ENCODE measurements at regions not wholly inside any gene's neighbourhood (a gene's known extent, or its start where the extent isn't known, plus 50 kb on each side); places are given as distances from the start of the nearest gene placed in this dataset.

DNA sequence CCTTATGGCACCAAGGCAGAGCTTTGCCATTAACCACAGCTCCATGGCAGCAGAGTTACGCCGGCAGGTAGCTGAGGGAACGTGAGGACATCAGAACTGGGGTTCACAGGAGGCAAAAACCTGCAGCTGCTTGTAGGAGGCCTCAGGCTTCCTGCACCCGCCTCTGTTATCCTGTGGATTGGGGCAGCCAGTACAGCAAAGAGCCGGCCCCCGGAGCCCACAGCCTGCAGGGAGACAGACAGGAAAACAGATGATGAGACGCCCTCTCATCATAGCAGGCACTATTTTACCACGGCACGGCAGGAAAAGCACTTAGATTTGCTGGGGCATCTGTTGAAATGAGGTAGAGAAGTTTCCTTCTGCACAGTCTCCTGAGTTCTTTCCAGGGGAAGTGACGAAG is 870.3 kb downstream of the TBC1D22A start:
- TF ChIP-seq, protein P1, sequence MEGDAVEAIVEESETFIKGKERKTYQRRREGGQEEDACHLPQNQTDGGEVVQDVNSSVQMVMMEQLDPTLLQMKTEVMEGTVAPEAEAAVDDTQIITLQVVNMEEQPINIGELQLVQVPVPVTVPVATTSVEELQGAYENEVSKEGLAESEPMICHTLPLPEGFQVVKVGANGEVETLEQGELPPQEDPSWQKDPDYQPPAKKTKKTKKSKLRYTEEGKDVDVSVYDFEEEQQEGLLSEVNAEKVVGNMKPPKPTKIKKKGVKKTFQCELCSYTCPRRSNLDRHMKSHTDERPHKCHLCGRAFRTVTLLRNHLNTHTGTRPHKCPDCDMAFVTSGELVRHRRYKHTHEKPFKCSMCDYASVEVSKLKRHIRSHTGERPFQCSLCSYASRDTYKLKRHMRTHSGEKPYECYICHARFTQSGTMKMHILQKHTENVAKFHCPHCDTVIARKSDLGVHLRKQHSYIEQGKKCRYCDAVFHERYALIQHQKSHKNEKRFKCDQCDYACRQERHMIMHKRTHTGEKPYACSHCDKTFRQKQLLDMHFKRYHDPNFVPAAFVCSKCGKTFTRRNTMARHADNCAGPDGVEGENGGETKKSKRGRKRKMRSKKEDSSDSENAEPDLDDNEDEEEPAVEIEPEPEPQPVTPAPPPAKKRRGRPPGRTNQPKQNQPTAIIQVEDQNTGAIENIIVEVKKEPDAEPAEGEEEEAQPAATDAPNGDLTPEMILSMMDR (conservative IDR thresholded peaks at IDR 0.05; ENCODE audit: low read length), result no peak
- no peak for TF ChIP-seq EZH2phosphoT487 (IDR thresholded peaks at IDR 0.05; ENCODE audit: borderline replicate concordance)
